HG02642 (cell line): ENCODE measurements at regions not wholly inside any gene's neighbourhood (a gene's known extent, or its start where the extent isn't known, plus 50 kb on each side); places are given as distances from the start of the nearest gene placed in this dataset.
"Not testable (repeated sequence)": the region's sequence is repeated elsewhere in the genome, so short reads cannot be mapped to it uniquely, and the experiment has no call there.

Source experiments
- ATAC-seq: cut with Tn5 transposase; IDR thresholded peaks from one replicate; pipeline ENCODE4 v1.9.1; 2021; ENCODE audit warnings: mild to moderate bottlenecking; ENCODE audit not compliant: unreplicated experiment, poor library complexity

- no peak for ATAC-seq
These were observed 124.4 kb upstream of the HCRTR2 start for GRCh38 chr6:55049866-55050265.

- no peak for ATAC-seq
These were observed 121.5 kb upstream of the HCRTR2 start for GRCh38 chr6:55052846-55053245.

- no peak for ATAC-seq
These were observed 115.6 kb upstream of the HCRTR2 start for GRCh38 chr6:55058682-55059081.

GRCh38 chr6:55064711-55065420 lies 109.4 kb upstream of the HCRTR2 start:
- no peak for ATAC-seq

- ATAC-seq: no peak
These were observed 105.1 kb upstream of the HCRTR2 start for GRCh38 chr6:55069132-55069781.

GRCh38 chr6:55082021-55082420 lies 92.3 kb upstream of the HCRTR2 start:
- ATAC-seq: no peak

GRCh38 chr6:55088011-55088410 lies 86.3 kb upstream of the HCRTR2 start:
- not testable (repeated sequence) for ATAC-seq

GRCh38 chr6:55088902-55089301 lies 85.4 kb upstream of the HCRTR2 start:
- no peak for ATAC-seq

GRCh38 chr6:55089325-55089724 lies 85.0 kb upstream of the HCRTR2 start:
- ATAC-seq: no peak

GRCh38 chr6:55100686-55101085 lies 73.6 kb upstream of the HCRTR2 start:
- no peak for ATAC-seq

- no peak for ATAC-seq
These were observed 73.2 kb upstream of the HCRTR2 start for GRCh38 chr6:55101157-55101556.

- ATAC-seq: no peak
These were observed 65.9 kb upstream of the HCRTR2 start for GRCh38 chr6:55108134-55109130.

GRCh38 chr6:55117267-55117666 lies 57.0 kb upstream of the HCRTR2 start:
- no peak for ATAC-seq

- ATAC-seq: not testable (repeated sequence)
These were observed 50.1 kb upstream of the HCRTR2 start for GRCh38 chr6:55124241-55124640.
